A549 (cell line): ENCODE measurements at regions not wholly inside any gene's neighbourhood (a gene's known extent, or its start where the extent isn't known, plus 50 kb on each side); places are given as distances from the start of the nearest gene placed in this dataset.

Experiments used
- CHD2 ChIP-seq: fragments of 150-350 bp; IDR thresholded peaks from 2 replicates; pipeline ENCODE4 v1.6.1; 2014; ENCODE audit warnings: low read length; ENCODE audit not compliant: partially characterized antibody
- CHD4 ChIP-seq: fragments of 200-600 bp; sonication (generic); IDR thresholded peaks from 2 replicates; pipeline ENCODE4 v1.6.1; 2016; ENCODE audit warnings: antibody characterized with exemption, mild to moderate bottlenecking, borderline replicate concordance
- CTCF ChIP-seq: fragments of >200 bp; sonication (Bioruptor Twin); formaldehyde crosslinking; IDR thresholded peaks from 3 replicates; pipeline ENCODE4 v1.5.1; 2016
- ELK1 ChIP-seq: fragments of 150-350 bp; IDR thresholded peaks from 2 replicates; pipeline ENCODE4 v1.6.1; 2014; ENCODE audit warnings: low read depth, mild to moderate bottlenecking, low read length
- ESRRA ChIP-seq: fragments of 150-350 bp; IDR thresholded peaks from 2 replicates; pipeline ENCODE4 v1.6.1; 2014; ENCODE audit warnings: mild to moderate bottlenecking, low read length, borderline replicate concordance
- FOSL2 ChIP-seq, 2 experiments: fragments of 450-650 bp in 1 of 2; fragments of >200 bp in 1 of 2; sonication (Bioruptor Twin) in 1 of 2; formaldehyde crosslinking; IDR thresholded peaks; 2 replicates each; pipeline versions ENCODE4 v1.5.0 to v1.6.1; 2016 to 2020; ENCODE audit warnings: mild to moderate bottlenecking in 1 of 2, moderate library complexity in 1 of 2
- PBX3 ChIP-seq: IDR thresholded peaks from 2 replicates; pipeline ENCODE4 v1.6.1; 2012
- POLR2A ChIP-seq: IDR thresholded peaks from 2 replicates; pipeline ENCODE4 v1.6.1; 2012; ENCODE audit warnings: mild to moderate bottlenecking, low read length
- SMC3 ChIP-seq: fragments of >200 bp; sonication (Bioruptor Twin); formaldehyde crosslinking; IDR thresholded peaks from 3 replicates; pipeline ENCODE4 v1.6.1; 2018; ENCODE audit warnings: inconsistent platforms

- TF ChIP-seq CTCF: no peak
- TF ChIP-seq POLR2A: no peak
- no peak for TF ChIP-seq PBX3
- no peak for TF ChIP-seq FOSL2 (IDR thresholded peaks at IDR 0.05)
- TF ChIP-seq FOSL2 (CRISPR knock-in tag; IDR thresholded peaks at IDR 0.05): no peak
- no peak for TF ChIP-seq ELK1
- TF ChIP-seq ESRRA: no peak
- TF ChIP-seq CHD2: no peak
- TF ChIP-seq SMC3: no peak
- no peak for TF ChIP-seq CHD4
Measured at GRCh38 chr3:26105261-26105660, 315.4 kb downstream of the OXSM start.
